ENCODE measurements at regions not wholly inside any gene's neighbourhood (a gene's known extent, or its start where the extent isn't known, plus 50 kb on each side); places are given as distances from the start of the nearest gene placed in this dataset.
"Not testable (repeated sequence)": the region's sequence is repeated elsewhere in the genome, so short reads cannot be mapped to it uniquely, and the experiment has no call there.

- H3K4me1 ChIP-seq (ENCODE audit: control insufficient read depth in 2 of 3, insufficient read depth in 2 of 3, low read depth in 1 of 3, low read length in 3 of 3); DNase-seq; H3K27me3 ChIP-seq (ENCODE audit: control insufficient read depth, insufficient read depth, low read length); H3K36me3 ChIP-seq (ENCODE audit: control insufficient read depth in 2 of 3, insufficient read depth in 3 of 3, low read length in 3 of 3); H3K9me3 ChIP-seq (ENCODE audit: control insufficient read depth in 2 of 3, insufficient read depth in 1 of 3, low read length in 3 of 3); H3K27ac ChIP-seq (ENCODE audit: low read depth in 2 of 2, low read length in 2 of 2); intact Hi-C loops (cut with DNase I); H3K4me3 ChIP-seq (ENCODE audit: low read length in 3 of 3); H3K9ac ChIP-seq (ENCODE audit: low read length in 3 of 3); FAIRE-seq: not testable (repeated sequence)
Observed at GRCh38 chr11:45016446-45016845, 65.8 kb upstream of the TP53I11 start.

GRCh38 chr11:45017329-45017728 is 66.6 kb upstream of the TP53I11 start:
- Histone ChIP-seq H3K9me3 (ENCODE audit: control insufficient read depth in 2 of 3, insufficient read depth in 1 of 3, low read length in 3 of 3) (no peaks in the 10 kb centered on the region), H3K27ac (ENCODE audit: low read depth in 2 of 2, low read length in 2 of 2) (no peak overlapping the region), H3K36me3 (ENCODE audit: control insufficient read depth in 2 of 3, insufficient read depth in 3 of 3, low read length in 3 of 3) (no peaks in the 10 kb centered on the region), H3K27me3 (ENCODE audit: control insufficient read depth, insufficient read depth, low read length) (no peaks in the 10 kb centered on the region), H3K9ac (ENCODE audit: low read length in 3 of 3) (no peak overlapping the region), H3K4me3 (ENCODE audit: low read length in 3 of 3) (no peak overlapping the region), H3K4me1 (ENCODE audit: control insufficient read depth in 2 of 3, insufficient read depth in 2 of 3, low read depth in 1 of 3, low read length in 3 of 3) (peaks cover 0 to 6% (median 0%) of the 10 kb centered on the region in 3 donors)
- intact Hi-C loops (cut with DNase I), result no loop called here
- TF ChIP-seq CTCF (IDR thresholded peaks at IDR 0.05; ENCODE audit: borderline replicate concordance, extremely low read depth, insufficient read depth), result no peak
- FAIRE-seq, result no peak
- DNase-seq, result no peak

- DNase-seq (peak in 1 of 5 donors; percentile 52), FAIRE-seq (no peak)
- H3K27ac ChIP-seq (ENCODE audit: low read depth in 2 of 2, low read length in 2 of 2), result no peak overlapping the region
- peaks cover 0 to 9% (median 0%) of the 10 kb centered on the region in 3 donors for H3K4me1 ChIP-seq (ENCODE audit: control insufficient read depth in 2 of 3, insufficient read depth in 2 of 3, low read depth in 1 of 3, low read length in 3 of 3)
- H3K4me3 ChIP-seq (ENCODE audit: low read length in 3 of 3), result no peak overlapping the region
- H3K36me3 ChIP-seq (ENCODE audit: control insufficient read depth in 2 of 3, insufficient read depth in 3 of 3, low read length in 3 of 3), result no peaks in the 10 kb centered on the region
- no peaks in the 10 kb centered on the region for H3K27me3 ChIP-seq (ENCODE audit: control insufficient read depth, insufficient read depth, low read length)
- no peak overlapping the region for H3K9ac ChIP-seq (ENCODE audit: low read length in 3 of 3)
- no peaks in the 10 kb centered on the region for H3K9me3 ChIP-seq (ENCODE audit: control insufficient read depth in 2 of 3, insufficient read depth in 1 of 3, low read length in 3 of 3)
- intact Hi-C loops (cut with DNase I), result no loop called here
- no peak for TF ChIP-seq CTCF (IDR thresholded peaks at IDR 0.05; ENCODE audit: borderline replicate concordance, extremely low read depth, insufficient read depth)
Observed at GRCh38 chr11:45021001-45021400, 70.3 kb upstream of the TP53I11 start.

- Histone ChIP-seq H3K4me3 (ENCODE audit: low read length in 3 of 3) (no peak overlapping the region), H3K36me3 (ENCODE audit: control insufficient read depth in 2 of 3, insufficient read depth in 3 of 3, low read length in 3 of 3) (no peaks in the 10 kb centered on the region), H3K4me1 (ENCODE audit: control insufficient read depth in 2 of 3, insufficient read depth in 2 of 3, low read depth in 1 of 3, low read length in 3 of 3) (peaks cover 0 to 9% (median 0%) of the 10 kb centered on the region in 3 donors), H3K9me3 (ENCODE audit: control insufficient read depth in 2 of 3, insufficient read depth in 1 of 3, low read length in 3 of 3) (no peaks in the 10 kb centered on the region), H3K9ac (ENCODE audit: low read length in 3 of 3) (no peak overlapping the region), H3K27me3 (ENCODE audit: control insufficient read depth, insufficient read depth, low read length) (no peaks in the 10 kb centered on the region), H3K27ac (ENCODE audit: low read depth in 2 of 2, low read length in 2 of 2) (no peak overlapping the region)
- intact Hi-C loops (cut with DNase I), result no loop called here
- no peak for FAIRE-seq
- no peak for TF ChIP-seq CTCF (IDR thresholded peaks at IDR 0.05; ENCODE audit: borderline replicate concordance, extremely low read depth, insufficient read depth)
- peak in 4 of 5 donors; percentile 18 to 86 (median 44) for DNase-seq
Observed at GRCh38 chr11:45021692-45022141, 71.0 kb upstream of the TP53I11 start.
